OCI-LY7 (cell line): ENCODE measurements at regions not wholly inside any gene's neighbourhood (a gene's known extent, or its start where the extent isn't known, plus 50 kb on each side); places are given as distances from the start of the nearest gene placed in this dataset.
A peak's percentile ranks its signal among the peaks of the same experiment; 100 is the strongest.

Source experiments
- BruUV-seq: library from RNA; stranded (reverse); fragments of 400-500 nt; replicated peaks from 2 replicates; lab custom pipeline; 2021; lab: Mats Ljungman, UMichigan
- CTCF ChIA-PET: fragments of 300-600 bp; sonication (Branson Sonifier 250); formaldehyde crosslinking; loops from one replicate; lab custom pipeline; 2022; ENCODE audit warnings: antibody characterized with exemption; ENCODE audit not compliant: unreplicated experiment; lab: Charles Lee
- POLR2A ChIA-PET: fragments of 300-600 bp; sonication (Branson Sonifier 250); formaldehyde crosslinking; loops from one replicate; lab custom pipeline; 2022; ENCODE audit warnings: antibody characterized with exemption; lab: Charles Lee
- DNase-seq: peaks from one replicate; pipeline ENCODE4 v3.0.0-alpha.2; 2015; ENCODE audit warnings: low spot score
- H2AFZ ChIP-seq: fragments of 200-600 bp; sonication (generic), shearing (Covaris generic); 2 replicates; pipeline ENCODE4 v1.6.1; 2014; ENCODE audit warnings: mild to moderate bottlenecking, antibody characterized with exemption, low read length, moderate library complexity
- H3K27ac ChIP-seq: fragments of 200-600 bp; sonication (generic); 2 replicates; pipeline ENCODE4 v1.5.1; 2014; ENCODE audit warnings: mixed run types, low read depth, mild to moderate bottlenecking, moderate library complexity, low read length, inconsistent platforms; ENCODE audit not compliant: poor library complexity, severe bottlenecking
- H3K36me3 ChIP-seq: fragments of 200-600 bp; sonication (generic); 2 replicates; pipeline ENCODE4 v1.6.1; 2014; ENCODE audit warnings: mild to moderate bottlenecking, antibody characterized with exemption, low read length, moderate library complexity, mixed read lengths; ENCODE audit not compliant: insufficient read depth
- H3K4me1 ChIP-seq: fragments of 200-600 bp; sonication (generic); 2 replicates; pipeline ENCODE4 v1.5.1; 2014; ENCODE audit warnings: mild to moderate bottlenecking, low read length; ENCODE audit not compliant: insufficient read depth, poor library complexity, severe bottlenecking
- H3K4me2 ChIP-seq: fragments of 200-600 bp; sonication (generic); 2 replicates; pipeline ENCODE4 v1.6.1; 2014; ENCODE audit warnings: mild to moderate bottlenecking, low read length
- H3K4me3 ChIP-seq: fragments of 200-600 bp; sonication (generic); 2 replicates; pipeline ENCODE4 v1.5.1; 2014; ENCODE audit warnings: mild to moderate bottlenecking, low read depth, low read length; ENCODE audit not compliant: poor library complexity, severe bottlenecking
- H3K79me2 ChIP-seq: fragments of 200-600 bp; sonication (generic); 2 replicates; pipeline ENCODE4 v1.6.1; 2016; ENCODE audit warnings: low read depth, mild to moderate bottlenecking, low read length, moderate library complexity, mixed read lengths; ENCODE audit not compliant: insufficient read depth
- H3K9me2 ChIP-seq: fragments of 200-600 bp; sonication (generic); 2 replicates; pipeline ENCODE4 v1.6.1; 2016; ENCODE audit warnings: mild to moderate bottlenecking, low read length, mixed read lengths; ENCODE audit not compliant: insufficient read depth
- H3K9me3 ChIP-seq: fragments of 200-600 bp; sonication (generic); 2 replicates; pipeline ENCODE4 v1.6.1; 2014; ENCODE audit warnings: mild to moderate bottlenecking, mixed run types, low read length, mixed read lengths
- H4K20me1 ChIP-seq: fragments of 200-600 bp; sonication (generic); 2 replicates; pipeline ENCODE4 v1.6.1; 2014; ENCODE audit warnings: mild to moderate bottlenecking, antibody characterized with exemption, low read length, moderate library complexity, mixed read lengths; ENCODE audit not compliant: insufficient read depth
- CTCF ChIP-seq: fragments of 200-600 bp; sonication (generic); conservative IDR thresholded peaks from 2 replicates; pipeline ENCODE4 v1.5.1; 2014; ENCODE audit warnings: mild to moderate bottlenecking, antibody characterized with exemption, low read length, moderate library complexity, mixed read lengths
- EZH2phosphoT487 ChIP-seq: fragments of 200-600 bp; sonication (generic); IDR thresholded peaks from 2 replicates; pipeline ENCODE4 v1.6.1; 2018; ENCODE audit warnings: low read depth, borderline replicate concordance, mild to moderate bottlenecking, mixed run types, antibody characterized with exemption, low read length, moderate library complexity, mixed read lengths
- intact Hi-C: fragments of 100-400 bp; cut with micrococcal nuclease; formaldehyde crosslinking; loops from one replicate; pipeline ENCODE4 v1.10.0; 2022; ENCODE audit not compliant: unreplicated experiment

DNA sequence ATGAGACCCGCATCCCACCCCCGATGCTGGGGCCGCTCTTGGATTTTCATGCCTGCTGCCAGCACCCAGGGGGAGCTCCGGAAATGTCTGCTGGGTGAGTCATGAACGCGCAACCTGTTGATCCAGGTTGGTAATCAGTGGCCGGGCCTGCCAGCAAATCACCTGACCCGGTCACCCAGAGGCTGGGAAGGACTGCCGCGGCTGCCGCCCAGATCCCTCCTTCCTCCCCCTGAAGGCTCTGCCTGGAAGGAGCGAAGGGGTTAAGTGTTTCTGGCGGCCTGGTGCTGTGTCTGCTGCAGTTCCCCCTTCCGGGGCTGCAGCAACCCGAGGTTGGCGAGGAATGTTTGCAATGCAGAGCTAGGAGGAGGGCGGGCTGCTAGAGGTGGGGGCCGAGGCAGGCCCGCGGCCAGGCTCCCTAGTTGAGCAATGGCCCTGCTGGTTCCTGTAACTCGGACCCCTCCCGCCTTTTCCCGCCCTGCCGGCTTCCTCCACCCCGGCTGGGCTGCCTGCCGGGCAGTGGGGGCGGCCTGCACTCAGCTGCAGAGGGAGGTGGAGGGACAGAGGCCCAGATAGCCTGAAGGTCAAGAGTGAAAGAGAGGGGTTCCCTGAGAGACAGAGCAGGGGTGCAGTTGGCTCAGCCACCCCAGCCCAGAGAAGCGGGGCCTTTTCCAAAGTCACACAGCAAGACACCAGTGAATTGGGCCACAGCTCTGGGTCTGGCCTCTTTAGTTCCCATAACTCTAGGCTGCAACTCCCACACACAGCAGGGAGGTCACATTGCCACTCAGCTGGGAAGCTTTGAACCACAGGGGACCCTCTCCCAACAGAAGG is 156.3 kb upstream of the IER5L start:
- POLR2A ChIA-PET: no interaction called here
- peak overlapping the region; percentile 35 for H3K4me3 ChIP-seq

DNA sequence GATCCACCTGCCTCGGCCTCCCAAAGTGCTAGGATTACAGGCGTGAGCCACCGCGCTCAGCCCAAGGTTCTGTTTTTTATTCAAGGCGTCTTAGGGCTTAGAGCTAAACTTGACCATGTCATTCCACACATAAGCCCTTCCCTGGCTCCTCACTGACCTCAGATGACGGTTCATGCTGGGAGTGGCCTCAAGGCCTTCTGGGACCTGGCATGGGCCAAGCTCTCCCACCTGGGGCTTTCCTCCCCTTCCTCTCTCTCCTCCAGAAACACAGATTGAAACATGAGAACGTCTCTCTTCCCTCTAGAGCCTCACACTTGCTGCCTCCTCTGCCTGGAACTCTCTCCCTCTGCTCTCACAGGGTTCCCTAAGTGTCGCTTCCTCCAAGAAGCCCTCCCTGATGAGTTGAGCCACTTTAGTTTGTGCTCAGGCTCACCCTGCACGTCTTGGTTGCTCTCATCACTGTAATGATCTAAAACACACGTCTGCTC is 155.6 kb upstream of the IER5L start:
- peak overlapping the region; percentile 83 for H2AFZ ChIP-seq
- no peaks in the 10 kb centered on the region for H4K20me1 ChIP-seq
- no peak for DNase-seq
- H3K27ac ChIP-seq: no peak overlapping the region
- ChIA-PET CTCF (interaction anchor here (0.8 kb wide), 1 partner anchor 14 kb away, joined by 3 read pairs; no protein-coding TSS in a partner anchor), POLR2A (no interaction called here)
- peak overlapping the region; percentile 35 for H3K4me3 ChIP-seq
- H3K4me1 ChIP-seq: peaks cover 35% of the 10 kb centered on the region
- H3K9me2 ChIP-seq: no peaks in the 10 kb centered on the region
- peaks cover 11% of the 10 kb centered on the region; the same call in 1 of the 2 replicates for H3K9me3 ChIP-seq
- H3K36me3 ChIP-seq: no peaks in the 10 kb centered on the region
- BruUV-seq: no TSS peak
- TF ChIP-seq CTCF (no peak), EZH2phosphoT487 (no peak)
- no peaks in the 10 kb centered on the region for H3K79me2 ChIP-seq
- intact Hi-C loops: no loop called here
- H3K4me2 ChIP-seq: peak overlapping the region; percentile 52

More for the DNA sequence above, 156.3 kb upstream of the IER5L start:
- CTCF ChIA-PET: interaction anchor here (0.8 kb wide), 1 partner anchor 15 kb away, joined by 3 read pairs; no protein-coding TSS in a partner anchor
- no TSS peak for BruUV-seq
- no peaks in the 10 kb centered on the region for H4K20me1 ChIP-seq
- H2AFZ ChIP-seq: peak overlapping the region; percentile 83
- intact Hi-C loops: no loop called here
- peaks cover 35% of the 10 kb centered on the region for H3K4me1 ChIP-seq
- no peaks in the 10 kb centered on the region for H3K79me2 ChIP-seq
- TF ChIP-seq EZH2phosphoT487 (no peak), CTCF (no peak)
- peak overlapping the region; percentile 52 for H3K4me2 ChIP-seq
- H3K9me3 ChIP-seq: peaks cover 11% of the 10 kb centered on the region; the same call in 1 of the 2 replicates
- H3K27ac ChIP-seq: peak overlapping the region; percentile 5
- no peaks in the 10 kb centered on the region for H3K36me3 ChIP-seq
- DNase-seq: peak; percentile 43
- H3K9me2 ChIP-seq: no peaks in the 10 kb centered on the region

DNA sequence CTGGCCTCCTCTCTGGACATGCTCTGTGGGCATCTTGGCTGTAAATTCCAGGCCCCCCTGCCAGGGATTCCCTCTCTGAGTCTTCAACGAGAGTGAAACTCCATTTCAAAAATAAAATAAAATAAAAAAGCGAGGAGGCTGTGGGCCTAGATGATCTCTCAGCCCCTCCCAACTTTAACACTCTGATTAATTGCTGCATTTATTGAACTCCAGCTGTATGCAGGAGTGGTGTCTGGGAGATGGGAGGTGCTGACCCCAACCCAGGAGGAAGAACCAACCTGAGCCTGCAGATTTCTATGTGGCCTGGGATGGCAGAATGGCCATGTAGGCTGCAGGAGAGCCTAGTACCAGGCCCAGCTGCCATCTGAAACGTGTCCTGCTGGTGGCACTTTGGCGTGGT is 154.5 kb upstream of the IER5L start:
- no peaks in the 10 kb centered on the region for H3K36me3 ChIP-seq
- peaks cover 35% of the 10 kb centered on the region for H3K4me1 ChIP-seq
- H3K9me2 ChIP-seq: no peaks in the 10 kb centered on the region
- H4K20me1 ChIP-seq: no peaks in the 10 kb centered on the region
- no peak overlapping the region for H2AFZ ChIP-seq
- no peak overlapping the region for H3K4me2 ChIP-seq
- no peaks in the 10 kb centered on the region for H3K79me2 ChIP-seq
- H3K27ac ChIP-seq: no peak overlapping the region
- CTCF ChIA-PET: no interaction called here
- BruUV-seq: no TSS peak
- no peak overlapping the region for H3K4me3 ChIP-seq
- intact Hi-C loops: no loop called here
- POLR2A ChIA-PET: no interaction called here
- DNase-seq: no peak
- TF ChIP-seq EZH2phosphoT487 (no peak), CTCF (no peak)
- peaks cover 11% of the 10 kb centered on the region; the same call in 1 of the 2 replicates for H3K9me3 ChIP-seq
